ENCODE measurements at regions not wholly inside any gene's neighbourhood (a gene's known extent, or its start where the extent isn't known, plus 50 kb on each side); places are given as distances from the start of the nearest gene placed in this dataset.

- TF ChIP-seq, protein P1, sequence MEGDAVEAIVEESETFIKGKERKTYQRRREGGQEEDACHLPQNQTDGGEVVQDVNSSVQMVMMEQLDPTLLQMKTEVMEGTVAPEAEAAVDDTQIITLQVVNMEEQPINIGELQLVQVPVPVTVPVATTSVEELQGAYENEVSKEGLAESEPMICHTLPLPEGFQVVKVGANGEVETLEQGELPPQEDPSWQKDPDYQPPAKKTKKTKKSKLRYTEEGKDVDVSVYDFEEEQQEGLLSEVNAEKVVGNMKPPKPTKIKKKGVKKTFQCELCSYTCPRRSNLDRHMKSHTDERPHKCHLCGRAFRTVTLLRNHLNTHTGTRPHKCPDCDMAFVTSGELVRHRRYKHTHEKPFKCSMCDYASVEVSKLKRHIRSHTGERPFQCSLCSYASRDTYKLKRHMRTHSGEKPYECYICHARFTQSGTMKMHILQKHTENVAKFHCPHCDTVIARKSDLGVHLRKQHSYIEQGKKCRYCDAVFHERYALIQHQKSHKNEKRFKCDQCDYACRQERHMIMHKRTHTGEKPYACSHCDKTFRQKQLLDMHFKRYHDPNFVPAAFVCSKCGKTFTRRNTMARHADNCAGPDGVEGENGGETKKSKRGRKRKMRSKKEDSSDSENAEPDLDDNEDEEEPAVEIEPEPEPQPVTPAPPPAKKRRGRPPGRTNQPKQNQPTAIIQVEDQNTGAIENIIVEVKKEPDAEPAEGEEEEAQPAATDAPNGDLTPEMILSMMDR (IDR thresholded peaks at IDR 0.05): no peak
- Mint-ChIP-seq H3K4me1 (ENCODE audit: unreplicated experiment) (no peaks in the 10 kb centered on the region), H3K27ac (ENCODE audit: unreplicated experiment) (no peak overlapping the region), H3K27me3 (ENCODE audit: unreplicated experiment) (peaks cover 9% of the 10 kb centered on the region), H3K4me3 (ENCODE audit: unreplicated experiment) (no peak overlapping the region), H3K36me3 (ENCODE audit: unreplicated experiment) (no peaks in the 10 kb centered on the region), H3K9me3 (ENCODE audit: unreplicated experiment) (no peaks in the 10 kb centered on the region)
- DNase-seq (ENCODE audit: extremely low spot score, unreplicated experiment): no peak
Observed at GRCh38 chr10:118209215-118209614, 132.9 kb downstream of the FAM204A start.

DNA sequence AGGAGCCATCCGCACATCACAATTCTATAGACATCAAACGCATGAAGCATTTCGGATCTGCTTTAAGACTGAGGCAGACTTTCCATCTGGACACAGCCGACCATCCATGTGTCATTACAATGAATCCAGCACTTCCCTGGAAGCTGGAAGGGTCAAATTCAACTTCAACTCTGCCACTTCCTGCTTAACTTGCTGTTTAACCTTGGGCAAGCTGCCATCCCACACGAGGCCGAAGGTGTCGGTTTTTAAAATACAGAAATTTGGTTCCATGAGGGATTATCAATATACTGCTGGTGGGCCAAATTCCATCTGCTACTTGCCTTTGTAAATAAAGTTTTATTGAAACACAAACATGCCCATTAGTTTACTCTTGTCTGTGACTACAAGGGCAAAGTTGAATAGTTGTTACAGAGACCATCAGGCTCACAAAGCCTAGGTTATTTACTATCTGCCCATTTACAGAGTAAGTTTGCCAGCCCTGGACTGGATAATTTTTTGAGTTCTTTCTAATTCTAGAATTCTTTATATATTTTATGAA is 134.6 kb downstream of the FAM204A start:
- H3K9me3 Mint-ChIP-seq (ENCODE audit: unreplicated experiment): no peaks in the 10 kb centered on the region
- H3K27ac Mint-ChIP-seq (ENCODE audit: unreplicated experiment): no peak overlapping the region
- TF ChIP-seq, protein P1 (IDR thresholded peaks at IDR 0.05): no peak
- H3K4me3 Mint-ChIP-seq (ENCODE audit: unreplicated experiment): no peak overlapping the region
- no peaks in the 10 kb centered on the region for H3K36me3 Mint-ChIP-seq (ENCODE audit: unreplicated experiment)
- no peak for DNase-seq (ENCODE audit: extremely low spot score, unreplicated experiment)
- no peaks in the 10 kb centered on the region for H3K4me1 Mint-ChIP-seq (ENCODE audit: unreplicated experiment)
- H3K27me3 Mint-ChIP-seq (ENCODE audit: unreplicated experiment): peaks cover 5% of the 10 kb centered on the region

GRCh38 chr10:118204292-118204943 is 137.7 kb downstream of the FAM204A start:
- Mint-ChIP-seq H3K27me3 (ENCODE audit: unreplicated experiment) (peaks cover 7% of the 10 kb centered on the region), H3K9me3 (ENCODE audit: unreplicated experiment) (no peaks in the 10 kb centered on the region), H3K36me3 (ENCODE audit: unreplicated experiment) (no peaks in the 10 kb centered on the region), H3K27ac (ENCODE audit: unreplicated experiment) (no peak overlapping the region), H3K4me1 (ENCODE audit: unreplicated experiment) (no peaks in the 10 kb centered on the region), H3K4me3 (ENCODE audit: unreplicated experiment) (no peak overlapping the region)
- no peak for DNase-seq (ENCODE audit: extremely low spot score, unreplicated experiment)
- TF ChIP-seq, protein P1 (IDR thresholded peaks at IDR 0.05): no peak

DNA sequence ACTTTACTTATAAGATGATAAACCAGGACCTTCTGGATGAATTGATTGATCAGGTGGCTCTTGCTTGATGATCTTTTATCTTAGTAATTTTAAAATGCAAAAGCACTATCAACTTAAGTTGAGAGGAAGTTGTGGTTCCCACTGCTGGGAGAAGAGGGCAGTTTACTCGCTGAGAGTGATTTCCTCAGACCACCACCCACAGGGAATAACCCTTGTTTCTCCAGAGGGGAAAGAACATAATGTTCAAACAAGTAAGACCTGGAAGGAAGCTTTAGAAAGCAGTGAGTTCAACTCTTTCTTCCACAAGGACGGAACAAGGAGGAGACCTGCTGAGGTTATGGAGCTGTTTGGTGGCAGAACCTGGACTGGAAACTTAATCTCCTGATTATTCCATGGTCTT is 138.7 kb downstream of the FAM204A start:
- no peaks in the 10 kb centered on the region for H3K4me1 Mint-ChIP-seq (ENCODE audit: unreplicated experiment)
- no peak overlapping the region for H3K4me3 Mint-ChIP-seq (ENCODE audit: unreplicated experiment)
- no peak overlapping the region for H3K27ac Mint-ChIP-seq (ENCODE audit: unreplicated experiment)
- peaks cover 7% of the 10 kb centered on the region for H3K27me3 Mint-ChIP-seq (ENCODE audit: unreplicated experiment)
- no peaks in the 10 kb centered on the region for H3K9me3 Mint-ChIP-seq (ENCODE audit: unreplicated experiment)
- TF ChIP-seq, protein P1 (IDR thresholded peaks at IDR 0.05): no peak
- no peak for DNase-seq (ENCODE audit: extremely low spot score, unreplicated experiment)
- H3K36me3 Mint-ChIP-seq (ENCODE audit: unreplicated experiment): no peaks in the 10 kb centered on the region

GRCh38 chr10:118195729-118196128 is 146.4 kb downstream of the FAM204A start:
- Mint-ChIP-seq H3K4me1 (ENCODE audit: unreplicated experiment) (no peaks in the 10 kb centered on the region), H3K36me3 (ENCODE audit: unreplicated experiment) (no peaks in the 10 kb centered on the region), H3K9me3 (ENCODE audit: unreplicated experiment) (no peaks in the 10 kb centered on the region), H3K27me3 (ENCODE audit: unreplicated experiment) (peaks cover 3% of the 10 kb centered on the region), H3K27ac (ENCODE audit: unreplicated experiment) (no peak overlapping the region), H3K4me3 (ENCODE audit: unreplicated experiment) (no peak overlapping the region)
- no peak for DNase-seq (ENCODE audit: extremely low spot score, unreplicated experiment)
- TF ChIP-seq, protein P1 (IDR thresholded peaks at IDR 0.05): no peak

Data from osteocyte (in vitro differentiated cells).